BLaER1 treated with 17β-estradiol and CSF1 and Interleukin-3, amounts not matched to agents 10 nM and 100 nM (cell line): ENCODE measurements at regions not wholly inside any gene's neighbourhood (a gene's known extent, or its start where the extent isn't known, plus 50 kb on each side); places are given as distances from the start of the nearest gene placed in this dataset.
A peak's percentile ranks its signal among the peaks of the same experiment; 100 is the strongest.

Experiments
- H3K27ac ChIP-seq, 11 experiments: shearing (Covaris generic); formaldehyde crosslinking; 2 replicates each; pipeline ENCODE4 v1.8.1; 2022
- H3K27me3 ChIP-seq, 11 experiments: shearing (Covaris generic); formaldehyde crosslinking; 2 replicates each; pipeline ENCODE4 v1.8.1; 2022
- H3K36me3 ChIP-seq, 11 experiments: shearing (Covaris generic); formaldehyde crosslinking; 2 replicates each; pipeline ENCODE4 v1.8.1; 2022
- H3K4me1 ChIP-seq, 10 experiments: shearing (Covaris generic); formaldehyde crosslinking; 2 replicates each; pipeline ENCODE4 v1.8.1; 2022
- H3K4me2 ChIP-seq, 11 experiments: shearing (Covaris generic); formaldehyde crosslinking; 2 replicates each; pipeline ENCODE4 v1.8.1; 2022
- H3K4me3 ChIP-seq, 10 experiments: shearing (Covaris generic); formaldehyde crosslinking; 2 replicates each; pipeline ENCODE4 v1.8.1; 2022
- H3K9ac ChIP-seq, 11 experiments: shearing (Covaris generic); formaldehyde crosslinking; 2 replicates each; pipeline ENCODE4 v1.8.1; 2022
- H3K9me3 ChIP-seq, 11 experiments: shearing (Covaris generic); formaldehyde crosslinking; replicated peaks in 1 of 11; 2 replicates each; pipeline ENCODE4 v1.8.1; 2022
- H4K20me1 ChIP-seq, 11 experiments: shearing (Covaris generic); formaldehyde crosslinking; 2 replicates each; pipeline ENCODE4 v1.8.1; 2022
- Cebpa-rat ChIP-seq, 11 experiments: shearing (Covaris generic); IDR thresholded peaks; 2 replicates each; pipeline ENCODE4 v1.8.1; 2022

- Histone ChIP-seq H3K9ac (no peak overlapping the region), H3K4me1 (peaks cover 0 to 23% (median 14%) of the 10 kb centered on the region in 10 experiments; a peak in 15 of 20 replicates), H3K4me2 (peak overlapping the region in 8 of 11 experiments; percentile 4 to 56 (median 31); a peak in 10 of 22 replicates), H3K4me3 (no peak overlapping the region), H3K27me3 (no peaks in the 10 kb centered on the region), H3K36me3 (no peaks in the 10 kb centered on the region), H3K27ac (peak overlapping the region in 3 of 11 experiments; percentile 7 to 31 (median 7); a peak in 3 of 22 replicates), H4K20me1 (no peaks in the 10 kb centered on the region), H3K9me3 (peaks cover 0 to 14% (median 7%) of the 10 kb centered on the region in 11 experiments; a peak in 7 of 22 replicates)
- no peak for TF ChIP-seq Cebpa-rat (IDR thresholded peaks at IDR 0.05)
Measured at GRCh38 chr4:17385403-17385802, 126.5 kb downstream of the QDPR start.

- Histone ChIP-seq H3K4me3 (no peak overlapping the region), H3K9ac (no peak overlapping the region), H3K9me3 (peaks cover 0 to 10% (median 6%) of the 10 kb centered on the region in 11 experiments; a peak in 6 of 22 replicates), H4K20me1 (no peaks in the 10 kb centered on the region), H3K36me3 (no peaks in the 10 kb centered on the region), H3K4me2 (no peak overlapping the region), H3K27ac (no peak overlapping the region), H3K4me1 (peaks cover 0 to 15% (median 11%) of the 10 kb centered on the region in 10 experiments; a peak in 15 of 20 replicates), H3K27me3 (no peaks in the 10 kb centered on the region)
- no peak; a peak in 1 of 22 replicates for TF ChIP-seq Cebpa-rat (IDR thresholded peaks at IDR 0.05)
Measured at GRCh38 chr4:17380347-17380746, 131.5 kb downstream of the QDPR start.

- Histone ChIP-seq H3K36me3 (no peaks in the 10 kb centered on the region), H3K9me3 (no peaks in the 10 kb centered on the region), H3K4me2 (no peak overlapping the region), H4K20me1 (no peaks in the 10 kb centered on the region), H3K27me3 (no peaks in the 10 kb centered on the region), H3K9ac (no peak overlapping the region), H3K4me1 (no peaks in the 10 kb centered on the region), H3K4me3 (no peak overlapping the region), H3K27ac (no peak overlapping the region)
- no peak for TF ChIP-seq Cebpa-rat (IDR thresholded peaks at IDR 0.05)
Measured at GRCh38 chr4:17376205-17376604, 135.7 kb downstream of the QDPR start.

GRCh38 chr4:17373666-17374065, 138.2 kb downstream of the QDPR start:
- no peak for TF ChIP-seq Cebpa-rat (IDR thresholded peaks at IDR 0.05)
- no peaks in the 10 kb centered on the region for H3K9me3 ChIP-seq
- H3K27me3 ChIP-seq: no peaks in the 10 kb centered on the region
- no peaks in the 10 kb centered on the region for H4K20me1 ChIP-seq
- no peaks in the 10 kb centered on the region for H3K4me1 ChIP-seq
- H3K4me2 ChIP-seq: no peak overlapping the region
- H3K27ac ChIP-seq: no peak overlapping the region
- H3K36me3 ChIP-seq: no peaks in the 10 kb centered on the region
- no peak overlapping the region for H3K4me3 ChIP-seq
- H3K9ac ChIP-seq: no peak overlapping the region

GRCh38 chr4:17370818-17371217, 141.1 kb downstream of the QDPR start:
- H3K9ac ChIP-seq: no peak overlapping the region
- H3K4me3 ChIP-seq: no peak overlapping the region
- TF ChIP-seq Cebpa-rat (IDR thresholded peaks at IDR 0.05): no peak
- no peaks in the 10 kb centered on the region for H3K36me3 ChIP-seq
- H3K27ac ChIP-seq: no peak overlapping the region
- H3K4me2 ChIP-seq: no peak overlapping the region
- H3K4me1 ChIP-seq: no peaks in the 10 kb centered on the region
- no peaks in the 10 kb centered on the region for H3K27me3 ChIP-seq
- no peaks in the 10 kb centered on the region for H3K9me3 ChIP-seq
- H4K20me1 ChIP-seq: no peaks in the 10 kb centered on the region

GRCh38 chr4:17368408-17368807, 143.5 kb downstream of the QDPR start:
- no peaks in the 10 kb centered on the region for H3K27me3 ChIP-seq
- no peak for TF ChIP-seq Cebpa-rat (IDR thresholded peaks at IDR 0.05)
- no peaks in the 10 kb centered on the region for H3K4me1 ChIP-seq
- H3K4me2 ChIP-seq: no peak overlapping the region
- no peaks in the 10 kb centered on the region for H4K20me1 ChIP-seq
- H3K4me3 ChIP-seq: no peak overlapping the region
- H3K27ac ChIP-seq: no peak overlapping the region
- H3K9me3 ChIP-seq: no peaks in the 10 kb centered on the region
- H3K36me3 ChIP-seq: no peaks in the 10 kb centered on the region
- no peak overlapping the region for H3K9ac ChIP-seq

GRCh38 chr4:17367201-17367600, 144.7 kb downstream of the QDPR start:
- Histone ChIP-seq H3K4me3 (no peak overlapping the region), H3K4me2 (no peak overlapping the region), H3K36me3 (no peaks in the 10 kb centered on the region), H3K27me3 (no peaks in the 10 kb centered on the region), H4K20me1 (no peaks in the 10 kb centered on the region), H3K27ac (no peak overlapping the region), H3K9ac (no peak overlapping the region), H3K9me3 (no peaks in the 10 kb centered on the region), H3K4me1 (no peaks in the 10 kb centered on the region)
- TF ChIP-seq Cebpa-rat (IDR thresholded peaks at IDR 0.05): no peak

GRCh38 chr4:17366496-17366895, 145.4 kb downstream of the QDPR start:
- H3K4me2 ChIP-seq: no peak overlapping the region
- H3K27me3 ChIP-seq: no peaks in the 10 kb centered on the region
- TF ChIP-seq Cebpa-rat (IDR thresholded peaks at IDR 0.05): no peak
- no peaks in the 10 kb centered on the region for H4K20me1 ChIP-seq
- H3K9me3 ChIP-seq: no peaks in the 10 kb centered on the region
- no peak overlapping the region for H3K4me3 ChIP-seq
- H3K9ac ChIP-seq: no peak overlapping the region
- no peaks in the 10 kb centered on the region for H3K36me3 ChIP-seq
- no peaks in the 10 kb centered on the region for H3K4me1 ChIP-seq
- no peak overlapping the region for H3K27ac ChIP-seq

- no peaks in the 10 kb centered on the region for H4K20me1 ChIP-seq
- no peak overlapping the region for H3K4me2 ChIP-seq
- H3K27ac ChIP-seq: no peak overlapping the region
- H3K9me3 ChIP-seq: no peaks in the 10 kb centered on the region
- no peak for TF ChIP-seq Cebpa-rat (IDR thresholded peaks at IDR 0.05)
- no peak overlapping the region for H3K4me3 ChIP-seq
- no peaks in the 10 kb centered on the region for H3K36me3 ChIP-seq
- H3K27me3 ChIP-seq: no peaks in the 10 kb centered on the region
- H3K9ac ChIP-seq: no peak overlapping the region
- H3K4me1 ChIP-seq: no peaks in the 10 kb centered on the region
Measured at GRCh38 chr4:17362430-17362829, 149.5 kb downstream of the QDPR start.

- Histone ChIP-seq H3K9ac (no peak overlapping the region), H3K4me2 (no peak overlapping the region), H3K9me3 (peaks cover 0 to 9% (median 0%) of the 10 kb centered on the region in 11 experiments; a peak in 4 of 22 replicates), H4K20me1 (no peaks in the 10 kb centered on the region), H3K4me3 (no peak overlapping the region), H3K4me1 (no peaks in the 10 kb centered on the region), H3K27me3 (no peaks in the 10 kb centered on the region), H3K36me3 (no peaks in the 10 kb centered on the region), H3K27ac (no peak overlapping the region)
- TF ChIP-seq Cebpa-rat (IDR thresholded peaks at IDR 0.05): no peak
Measured at GRCh38 chr4:17358241-17358640, 153.6 kb downstream of the QDPR start.
